D721Med (cell line): ENCODE measurements at regions not wholly inside any gene's neighbourhood (a gene's known extent, or its start where the extent isn't known, plus 50 kb on each side); places are given as distances from the start of the nearest gene placed in this dataset.

Source experiments
- DNase-seq: peaks from one replicate; pipeline ENCODE4 v3.0.0; 2011; ENCODE audit warnings: low spot score; ENCODE audit not compliant: insufficient read length
- FAIRE-seq: peaks from 2 replicates; lab custom pipeline; 2011; peaks lifted over from hg19 to GRCh38; lab: Jason Lieb, UNC
- TF ChIP-seq, protein P1 (sequence below): IDR thresholded peaks from 2 replicates; pipeline ENCODE4 v1.5.1; 2012; ENCODE audit warnings: mild to moderate bottlenecking, control low read depth; ENCODE audit not compliant: insufficient read depth; ENCODE audit errors: missing control alignments

DNA sequence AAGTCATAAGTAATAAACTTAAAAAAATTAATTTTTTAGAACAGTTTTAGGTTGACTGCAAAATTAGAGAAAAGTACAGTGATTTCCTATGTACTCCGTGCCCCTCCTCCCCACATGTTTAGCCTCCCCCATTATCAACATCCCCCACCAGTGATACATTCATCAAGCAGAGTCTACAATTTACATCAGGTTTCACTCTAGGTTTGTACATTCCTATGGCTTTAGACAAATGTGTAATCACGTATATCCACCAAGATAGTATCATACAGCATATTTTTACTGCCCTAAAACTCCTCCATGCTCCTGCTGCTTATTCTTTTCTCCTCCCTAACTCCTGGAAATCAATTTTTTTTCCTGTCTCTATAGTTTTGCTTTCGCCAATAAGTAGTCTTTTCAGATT, 438.7 kb downstream of the LRFN5 start:
- TF ChIP-seq, protein P1, sequence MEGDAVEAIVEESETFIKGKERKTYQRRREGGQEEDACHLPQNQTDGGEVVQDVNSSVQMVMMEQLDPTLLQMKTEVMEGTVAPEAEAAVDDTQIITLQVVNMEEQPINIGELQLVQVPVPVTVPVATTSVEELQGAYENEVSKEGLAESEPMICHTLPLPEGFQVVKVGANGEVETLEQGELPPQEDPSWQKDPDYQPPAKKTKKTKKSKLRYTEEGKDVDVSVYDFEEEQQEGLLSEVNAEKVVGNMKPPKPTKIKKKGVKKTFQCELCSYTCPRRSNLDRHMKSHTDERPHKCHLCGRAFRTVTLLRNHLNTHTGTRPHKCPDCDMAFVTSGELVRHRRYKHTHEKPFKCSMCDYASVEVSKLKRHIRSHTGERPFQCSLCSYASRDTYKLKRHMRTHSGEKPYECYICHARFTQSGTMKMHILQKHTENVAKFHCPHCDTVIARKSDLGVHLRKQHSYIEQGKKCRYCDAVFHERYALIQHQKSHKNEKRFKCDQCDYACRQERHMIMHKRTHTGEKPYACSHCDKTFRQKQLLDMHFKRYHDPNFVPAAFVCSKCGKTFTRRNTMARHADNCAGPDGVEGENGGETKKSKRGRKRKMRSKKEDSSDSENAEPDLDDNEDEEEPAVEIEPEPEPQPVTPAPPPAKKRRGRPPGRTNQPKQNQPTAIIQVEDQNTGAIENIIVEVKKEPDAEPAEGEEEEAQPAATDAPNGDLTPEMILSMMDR = no peak
- DNase-seq (no peak), FAIRE-seq (no peak)

DNA sequence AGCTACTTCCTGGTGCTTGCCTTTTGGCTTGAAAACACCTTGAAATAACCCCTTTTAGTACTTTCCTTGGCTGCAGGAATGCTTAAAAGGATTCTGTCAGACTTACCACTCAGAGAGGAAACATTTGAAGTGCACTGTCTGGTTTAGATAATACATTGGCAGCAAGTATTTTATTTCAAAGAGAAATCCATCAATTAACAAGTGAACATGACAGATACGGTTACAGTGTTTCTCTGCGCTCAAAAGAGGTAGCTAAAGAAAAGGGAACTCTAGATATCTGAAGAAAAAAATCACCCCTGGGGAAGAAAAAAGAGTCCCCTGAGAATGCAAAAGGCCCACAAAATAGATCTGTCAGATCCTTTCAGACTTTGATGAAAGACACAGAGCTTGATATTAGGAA, 421.9 kb downstream of the LRFN5 start:
- TF ChIP-seq, protein P1 = no peak
- DNase-seq (no peak), FAIRE-seq (no peak)

DNA sequence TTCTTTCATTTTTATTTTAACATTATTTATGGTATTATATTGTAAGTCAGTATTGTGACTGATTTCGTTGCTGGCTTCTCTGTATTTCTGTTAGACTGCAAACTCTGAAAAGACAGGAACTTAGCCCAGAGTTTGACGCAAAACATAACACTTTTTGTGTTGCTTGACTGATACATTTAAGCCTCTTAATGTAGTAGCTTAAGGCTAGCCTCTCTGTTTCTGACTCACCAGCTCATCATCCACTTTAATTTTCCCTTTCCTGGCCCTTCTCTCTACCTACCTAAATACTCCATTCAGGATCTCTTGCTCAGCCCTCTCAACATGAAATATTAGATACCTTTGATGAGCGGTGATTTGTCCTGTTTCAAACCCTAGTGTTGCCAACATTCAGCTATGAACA, 420.6 kb downstream of the LRFN5 start:
- DNase-seq = no peak
- TF ChIP-seq, protein P1 = no peak
- peak; percentile 73 for FAIRE-seq

DNA sequence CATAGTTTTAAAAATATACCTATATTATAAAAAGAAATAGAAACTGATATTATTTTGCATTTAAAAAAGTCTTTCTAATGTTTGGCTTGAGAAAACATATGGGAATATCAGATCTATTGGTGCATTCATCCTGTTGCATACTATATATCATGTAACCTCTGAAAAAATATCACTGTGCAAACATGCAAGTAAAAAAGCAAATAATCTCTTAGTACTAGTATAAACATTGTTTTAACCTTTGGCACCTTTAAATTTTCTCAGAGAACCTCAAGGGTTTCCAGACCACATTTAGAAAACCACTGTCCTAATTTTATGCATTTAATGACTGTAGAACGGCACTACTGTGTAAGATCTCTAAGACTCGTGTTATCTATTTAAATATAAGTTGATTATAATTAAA, 416.8 kb downstream of the LRFN5 start:
- FAIRE-seq (no peak), DNase-seq (no peak)
- TF ChIP-seq, protein P1 = no peak

DNA sequence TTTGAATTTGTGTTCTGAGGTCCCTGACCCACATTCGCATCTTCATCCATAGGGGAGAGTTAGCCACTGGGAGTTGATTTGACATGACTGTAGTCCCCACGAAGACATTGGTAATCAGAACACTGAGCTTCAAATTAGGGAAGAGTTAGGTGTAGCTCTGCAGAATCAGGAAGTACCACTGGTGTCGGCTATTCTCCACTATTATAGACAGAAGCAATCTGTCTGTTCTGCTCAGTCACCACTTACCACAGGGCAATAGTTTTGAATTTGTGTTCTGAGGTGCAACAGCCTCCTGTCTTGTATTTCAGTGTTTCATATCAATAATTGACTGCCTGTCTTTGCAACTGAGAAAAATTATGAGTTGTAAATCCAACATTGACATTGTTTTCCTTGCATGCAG, 407.6 kb downstream of the LRFN5 start:
- DNase-seq (no peak), FAIRE-seq (no peak)
- TF ChIP-seq, protein P1 = no peak

DNA sequence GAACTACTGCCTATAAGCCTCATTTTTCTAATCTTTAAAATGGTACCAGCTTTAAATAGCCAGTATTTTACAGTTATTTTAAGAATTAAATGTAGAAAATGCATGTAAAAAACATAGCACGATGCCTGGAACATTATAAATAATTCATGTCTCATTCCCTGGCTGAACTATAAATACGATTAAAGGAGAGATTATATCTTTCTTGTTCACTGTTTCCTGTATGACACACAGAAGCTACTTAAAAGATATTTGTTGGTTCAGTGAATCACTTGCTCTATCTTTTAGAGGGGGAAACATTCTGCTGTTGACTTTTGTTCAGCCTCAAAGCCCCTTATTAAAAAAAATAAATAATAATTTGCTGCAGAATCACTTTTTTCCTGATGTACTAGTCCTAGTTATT, 406.9 kb downstream of the LRFN5 start:
- DNase-seq = no peak
- FAIRE-seq = no peak

DNA sequence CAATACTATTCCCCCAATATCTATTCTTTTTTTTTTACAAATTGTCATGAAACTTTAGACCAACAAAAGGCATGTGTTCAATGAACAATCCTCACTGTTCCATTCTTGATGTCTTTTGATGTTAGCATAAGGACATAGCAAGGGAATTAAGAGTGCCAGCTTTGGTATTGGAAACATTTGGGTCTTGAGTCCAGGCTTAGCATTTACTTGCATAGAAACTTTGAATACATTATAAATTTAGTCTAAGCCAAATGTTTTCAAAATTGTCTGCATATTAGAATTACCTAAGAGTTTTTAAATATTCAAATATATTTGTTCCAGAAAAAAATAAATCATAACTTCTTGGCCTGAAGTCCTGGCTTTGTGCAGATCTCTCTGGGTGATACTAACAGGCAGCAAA, 406.5 kb downstream of the LRFN5 start:
- DNase-seq = no peak
- TF ChIP-seq, protein P1 = no peak
- no peak for FAIRE-seq

More for the DNA sequence above, 406.9 kb downstream of the LRFN5 start:
- TF ChIP-seq, protein P1 = no peak
